Bone marrow (tissue), 2 donors: ENCODE measurements at regions not wholly inside any gene's neighbourhood (a gene's known extent, or its start where the extent isn't known, plus 50 kb on each side); places are given as distances from the start of the nearest gene placed in this dataset.
A peak's percentile ranks its signal among the peaks of the same experiment; 100 is the strongest.

Experiments
- DNase-seq, 2 donors: peaks; one replicate each; lab custom pipeline; 2025; lab: John Stamatoyannopoulos, UW

- DNase-seq, result no peak
These were observed 191.3 kb upstream of the AADAT start for GRCh38 chr4:170281027-170281426.

GRCh38 chr4:170278460-170278859, 188.7 kb upstream of the AADAT start:
- no peak for DNase-seq

DNA sequence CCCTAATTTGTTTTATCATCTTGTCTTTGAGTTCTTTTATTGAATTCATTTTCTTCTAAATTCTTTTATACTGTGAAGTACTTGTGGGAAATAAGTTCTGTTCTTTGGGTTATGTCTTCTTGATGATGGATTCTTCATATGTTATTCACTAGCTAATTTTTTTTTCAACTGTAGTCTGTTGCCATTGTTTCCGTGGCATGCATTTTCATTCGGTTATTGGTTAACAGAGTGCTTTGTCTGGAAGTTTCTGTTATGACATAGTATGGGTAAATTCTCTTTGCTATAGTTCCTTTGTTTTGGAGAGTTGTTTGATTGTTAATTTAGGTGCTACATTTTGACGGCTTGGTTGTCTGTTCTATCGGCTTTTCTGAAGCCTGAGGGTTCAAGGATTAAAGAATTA, 184.9 kb upstream of the AADAT start:
- DNase-seq, result no peak

GRCh38 chr4:170272959-170273358, 183.2 kb upstream of the AADAT start:
- DNase-seq, result no peak

DNA sequence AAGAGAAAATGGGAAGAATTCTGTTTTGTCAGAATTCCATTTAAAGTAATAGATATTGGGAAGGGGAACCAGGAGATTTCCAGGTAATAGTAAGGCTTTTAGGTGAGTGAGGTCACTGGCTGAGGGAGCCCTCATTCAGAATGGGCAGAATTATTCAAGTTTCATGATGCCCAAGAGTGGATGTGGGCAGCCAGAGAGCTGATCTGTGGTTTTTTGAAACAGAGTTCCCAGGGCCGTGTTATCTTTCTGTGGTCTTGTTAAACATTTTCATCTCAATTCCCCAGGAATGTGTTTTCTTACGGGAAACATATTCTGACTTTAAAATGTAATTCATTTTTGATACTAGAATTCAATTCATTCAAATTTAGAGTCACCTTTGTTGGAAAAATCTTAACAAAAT, 182.0 kb upstream of the AADAT start:
- no peak for DNase-seq

GRCh38 chr4:170270628-170271027, 180.9 kb upstream of the AADAT start:
- no peak for DNase-seq

- no peak for DNase-seq
These were observed 180.2 kb upstream of the AADAT start for GRCh38 chr4:170269950-170270349.

DNA sequence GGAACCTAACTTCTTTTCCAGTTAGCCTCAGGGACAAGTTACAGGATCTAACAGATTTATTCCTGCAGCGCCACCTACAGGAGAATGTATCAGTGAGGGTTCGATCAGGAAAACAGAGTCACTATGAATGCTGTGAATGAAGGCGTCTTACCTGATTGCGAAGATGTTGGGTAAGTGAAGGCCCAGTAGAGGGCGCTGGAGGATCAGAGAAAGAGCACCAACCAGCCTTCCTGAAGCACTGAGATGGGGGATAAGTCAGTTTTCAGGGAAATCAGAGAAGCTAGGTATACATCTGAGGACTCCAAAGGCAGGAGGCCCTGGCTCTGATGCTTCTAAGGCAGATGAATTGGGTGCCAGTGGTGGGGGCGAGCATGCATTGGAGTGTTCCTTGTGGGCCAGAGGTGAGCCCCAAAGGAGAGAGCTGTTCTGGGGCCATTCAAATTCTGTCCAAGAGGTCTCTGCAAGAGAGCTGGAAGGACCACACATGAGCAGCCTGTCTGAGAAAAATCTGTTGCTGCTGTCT, 169.9 kb upstream of the AADAT start:
- DNase-seq, result peak; percentile 1 to 82

DNA sequence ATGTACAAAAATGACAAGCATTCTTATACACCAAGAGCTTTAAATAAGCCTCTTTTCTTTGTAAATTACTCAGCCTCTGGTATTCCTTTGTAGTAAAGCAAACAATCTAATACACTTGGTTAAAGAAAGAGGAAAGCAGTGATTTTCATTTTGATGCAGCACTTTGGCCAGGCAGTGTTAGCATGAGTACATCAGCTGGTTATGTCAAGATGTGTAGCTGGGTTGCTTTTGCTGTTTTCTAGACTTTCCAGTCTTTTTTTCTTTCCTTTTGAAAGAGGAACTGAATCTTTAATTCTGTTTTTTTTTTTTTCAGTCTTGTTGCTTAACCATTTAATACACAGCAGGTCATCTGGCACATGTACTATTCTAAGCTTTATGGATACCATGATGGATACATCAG, 167.1 kb upstream of the AADAT start:
- no peak for DNase-seq

DNA sequence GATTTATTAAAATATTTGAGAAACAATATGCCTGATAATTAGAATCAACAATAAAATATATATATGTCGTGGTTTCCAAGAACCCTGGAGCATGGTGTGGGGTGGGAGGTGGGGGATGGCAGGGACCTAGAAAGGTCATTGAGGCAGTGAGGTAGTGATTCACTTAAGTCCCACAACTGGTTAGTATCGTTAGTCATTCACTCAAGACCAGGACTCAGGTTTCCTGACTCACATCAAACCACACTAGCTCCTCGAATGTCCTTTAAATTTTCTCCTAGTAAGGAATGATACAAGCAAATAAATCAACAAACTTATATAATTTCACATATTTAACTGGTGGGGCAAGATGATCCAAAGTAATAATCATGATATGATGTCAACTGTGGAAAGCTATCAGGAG, 158.8 kb upstream of the AADAT start:
- no peak for DNase-seq

GRCh38 chr4:170248029-170248428, 158.3 kb upstream of the AADAT start:
- DNase-seq, result no peak

DNA sequence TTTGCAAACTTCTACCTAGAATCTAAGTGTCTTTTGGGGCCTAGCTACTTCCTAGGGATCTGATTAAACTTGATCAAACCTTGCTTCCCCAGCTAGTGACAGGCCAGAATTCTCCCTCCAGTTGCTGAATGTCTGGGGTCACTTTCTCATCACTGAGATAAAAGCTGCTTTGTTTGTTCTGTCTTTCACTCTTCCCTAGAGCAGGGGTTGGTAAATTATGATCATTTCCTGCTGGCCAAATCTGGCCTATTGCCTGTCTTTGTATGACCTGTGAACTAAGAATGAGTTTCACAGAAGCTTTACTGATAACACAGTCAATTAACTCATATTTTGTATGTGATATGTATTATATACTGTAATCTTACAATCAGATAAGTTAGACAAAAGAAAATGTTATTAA, 157.8 kb upstream of the AADAT start:
- DNase-seq, result no peak

GRCh38 chr4:170243662-170244288, 154.0 kb upstream of the AADAT start:
- DNase-seq, result no peak

DNA sequence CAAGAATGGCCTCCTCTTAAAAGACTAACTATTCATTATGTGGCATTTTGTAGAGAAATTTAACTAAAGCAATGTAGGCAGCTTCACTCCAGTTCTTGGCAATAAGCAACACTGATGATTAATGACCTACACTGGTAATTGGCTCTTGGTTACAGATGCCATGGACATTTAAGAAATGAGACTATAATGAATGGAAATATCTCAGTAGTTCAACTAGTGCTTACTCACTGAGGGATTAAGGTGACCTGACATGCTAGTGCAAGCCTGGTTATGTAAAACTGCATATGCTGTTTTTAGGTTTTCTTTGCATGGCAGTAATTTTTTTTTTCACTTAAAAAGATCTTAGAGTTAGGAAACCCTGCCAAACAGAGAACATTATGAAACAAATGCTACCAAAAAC, 152.7 kb upstream of the AADAT start:
- no peak for DNase-seq

DNA sequence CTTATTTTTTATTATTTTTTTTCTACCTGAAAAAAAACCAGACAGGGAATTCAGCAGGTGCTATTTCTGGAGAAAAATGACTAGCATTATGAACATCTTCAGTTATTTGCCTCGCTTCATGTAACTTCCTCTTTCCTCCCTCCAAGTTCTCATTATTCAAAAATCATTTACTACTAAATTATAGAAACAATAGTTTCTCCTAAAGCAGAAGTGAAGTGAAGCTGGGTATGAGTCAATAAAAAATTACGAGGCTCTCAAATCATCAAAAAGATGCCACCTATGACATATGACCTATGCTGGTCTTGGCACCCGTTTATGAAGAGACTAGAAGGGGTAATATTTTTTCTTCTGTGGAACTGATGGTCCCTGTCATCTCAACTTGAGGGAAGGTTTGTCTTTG, 145.0 kb upstream of the AADAT start:
- no peak for DNase-seq

DNA sequence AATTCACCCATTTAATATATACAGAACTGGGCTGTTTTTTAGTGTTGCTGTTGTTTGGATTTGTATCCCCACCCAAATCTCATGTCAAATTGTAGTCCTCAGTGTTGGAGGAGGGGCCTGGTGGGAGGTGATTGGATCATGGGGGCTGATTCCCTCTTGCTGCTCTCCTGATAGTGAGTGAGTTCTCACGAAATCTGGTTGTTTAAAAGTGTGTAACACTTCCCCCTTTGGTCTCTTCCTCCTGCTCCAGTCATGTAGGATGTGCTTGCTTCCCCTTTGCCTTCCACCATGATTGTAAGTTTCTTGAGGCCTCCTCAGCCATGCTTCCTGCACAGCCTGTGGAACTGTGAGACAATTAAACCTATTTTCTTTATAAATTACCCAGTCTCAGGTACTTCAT, 141.6 kb upstream of the AADAT start:
- no peak for DNase-seq

- DNase-seq, result no peak
These were observed 140.5 kb upstream of the AADAT start for GRCh38 chr4:170230242-170230641.

DNA sequence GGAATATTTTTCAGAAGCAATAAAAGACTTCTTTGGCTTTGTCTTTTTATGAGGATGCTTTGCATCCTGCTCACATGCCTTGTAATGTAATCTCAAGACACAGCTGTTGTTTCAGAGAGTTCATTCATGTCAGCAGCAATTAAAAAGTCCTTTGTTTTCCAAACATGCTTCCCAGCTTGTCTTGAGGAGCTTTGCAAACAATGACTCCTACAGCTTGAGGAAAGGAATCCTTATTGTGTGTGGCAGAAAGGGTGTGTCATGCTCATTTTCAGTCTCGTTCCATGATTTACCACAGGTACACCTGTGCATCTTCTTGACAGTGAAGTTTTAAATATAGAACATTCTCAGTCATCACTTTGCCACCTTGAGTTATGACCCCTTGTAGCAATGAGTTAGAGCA, 139.2 kb upstream of the AADAT start:
- DNase-seq, result no peak

DNA sequence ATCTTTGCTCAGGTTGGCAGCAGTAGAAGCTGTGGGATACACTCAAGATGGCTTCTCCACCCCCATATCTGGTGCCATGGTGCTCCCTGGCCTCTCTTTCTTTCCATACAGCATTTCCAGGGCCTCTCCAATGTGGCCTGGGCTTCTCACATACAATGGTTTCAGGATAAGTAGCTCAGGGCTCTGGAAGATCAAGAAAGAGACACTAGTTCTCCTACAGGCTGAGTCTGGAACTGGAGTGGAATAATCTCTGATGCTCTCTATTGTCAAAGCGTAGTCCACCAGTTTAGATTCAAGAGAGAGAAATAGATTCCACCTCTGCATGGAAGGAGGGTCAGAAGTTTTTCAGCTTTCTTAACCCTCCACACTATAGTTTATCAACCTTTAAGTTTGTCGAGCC, 138.2 kb upstream of the AADAT start:
- no peak for DNase-seq

GRCh38 chr4:170226288-170226687, 136.5 kb upstream of the AADAT start:
- no peak for DNase-seq

GRCh38 chr4:170214731-170215130, 125.0 kb upstream of the AADAT start:
- no peak for DNase-seq

GRCh38 chr4:170214101-170214500, 124.3 kb upstream of the AADAT start:
- no peak for DNase-seq

GRCh38 chr4:170202721-170203120, 113.0 kb upstream of the AADAT start:
- DNase-seq, result peak in 1 of 2 donors; percentile 22

DNA sequence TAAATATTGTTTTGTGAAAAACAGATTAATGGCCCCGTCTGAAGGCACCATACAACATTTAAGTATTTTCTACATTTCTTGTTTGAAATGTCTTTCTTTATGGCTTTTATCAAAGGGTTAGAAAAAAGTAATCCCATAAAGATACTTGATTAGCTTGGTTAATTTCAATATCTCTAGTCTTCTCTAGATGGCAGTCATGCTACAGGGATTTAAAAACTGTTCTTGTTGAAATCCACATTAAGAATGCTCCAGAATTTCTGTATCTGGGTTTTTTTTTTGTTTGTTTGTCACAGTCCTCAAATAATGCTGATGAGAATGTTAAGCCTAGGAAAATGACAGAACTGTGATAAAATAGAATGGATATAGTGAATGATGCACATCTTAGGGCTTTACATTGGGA, 109.0 kb upstream of the AADAT start:
- no peak for DNase-seq
